Natural killer cell (primary cell): ENCODE measurements at regions not wholly inside any gene's neighbourhood (a gene's known extent, or its start where the extent isn't known, plus 50 kb on each side); places are given as distances from the start of the nearest gene placed in this dataset.

Source experiments
- ATAC-seq, 3 donors: fragments of 150-1000 bp in 2 of 3; fragments of 200-7000 bp in 1 of 3; cut with Tn5 transposase; 1 replicate in 1 of 3; 2 replicates in 2 of 3; pipeline ENCODE4 v1.10.0; 2021; ENCODE audit warnings: mild to moderate bottlenecking in 2 of 3, moderate library complexity in 2 of 3
- DNase-seq, 2 donors: peaks; one replicate each; pipeline versions ENCODE4 v3.0.0 to v3.0.0-alpha.2; 2013 to 2021; ENCODE audit warnings: mixed read lengths in 1 of 2
- H3K27ac ChIP-seq: one replicate; pipeline ENCODE4 v1.5.1; 2013; ENCODE audit warnings: mild to moderate bottlenecking, low read length
- H3K27me3 ChIP-seq: one replicate; pipeline ENCODE4 v1.6.1; 2013; ENCODE audit warnings: low read length; ENCODE audit not compliant: control insufficient read depth, insufficient read depth
- H3K36me3 ChIP-seq: one replicate; pipeline ENCODE4 v1.6.1; 2013; ENCODE audit warnings: low read length; ENCODE audit not compliant: control insufficient read depth, insufficient read depth
- H3K4me1 ChIP-seq: one replicate; pipeline ENCODE4 v1.6.1; 2013; ENCODE audit warnings: low read length; ENCODE audit not compliant: control insufficient read depth, insufficient read depth
- H3K4me3 ChIP-seq: one replicate; pipeline ENCODE4 v1.5.1; 2013; ENCODE audit warnings: low read length
- H3K9me3 ChIP-seq: one replicate; pipeline ENCODE4 v1.6.1; 2013; ENCODE audit warnings: low read length; ENCODE audit not compliant: control insufficient read depth, insufficient read depth
- H3K27ac Mint-ChIP-seq, 2 donors: one replicate each; pipeline ENCODE4 v1.8.0; 2022; ENCODE audit warnings: mild to moderate bottlenecking in 2 of 2, mixed read lengths in 2 of 2, moderate library complexity in 1 of 2
- H3K27me3 Mint-ChIP-seq, 2 donors: one replicate each; pipeline ENCODE4 v1.8.0; 2022; ENCODE audit warnings: low read depth in 2 of 2, mixed read lengths in 2 of 2
- H3K36me3 Mint-ChIP-seq: one replicate; pipeline ENCODE4 v1.8.0; 2022; ENCODE audit warnings: mixed read lengths
- H3K4me1 Mint-ChIP-seq, 2 donors: one replicate each; pipeline ENCODE4 v1.8.0; 2022; ENCODE audit warnings: mixed read lengths in 2 of 2
- H3K4me3 Mint-ChIP-seq: one replicate; pipeline ENCODE4 v1.8.0; 2022; ENCODE audit warnings: mild to moderate bottlenecking, moderate library complexity, mixed read lengths
- H3K9me3 Mint-ChIP-seq, 2 donors: one replicate each; pipeline ENCODE4 v1.8.0; 2022; ENCODE audit warnings: mixed read lengths in 2 of 2
- WGBS: methylation state at CpG from one replicate; pipeline ENCODE4 v1.1.7; 2013; ENCODE audit warnings: missing lambda C conversion rate; ENCODE audit not compliant: insufficient coverage; 5-methylcytosine and 5-hydroxymethylcytosine counted together
- intact Hi-C: fragments of 100-400 bp; cut with micrococcal nuclease; formaldehyde crosslinking; loops from one replicate; pipeline ENCODE4 v1.14.2; 2022
- TF ChIP-seq, protein P1 (sequence below): fragments of 200-600 bp; IDR thresholded peaks from one replicate; pipeline ENCODE4 v1.8.0; 2022; ENCODE audit warnings: antibody characterized with exemption

DNA sequence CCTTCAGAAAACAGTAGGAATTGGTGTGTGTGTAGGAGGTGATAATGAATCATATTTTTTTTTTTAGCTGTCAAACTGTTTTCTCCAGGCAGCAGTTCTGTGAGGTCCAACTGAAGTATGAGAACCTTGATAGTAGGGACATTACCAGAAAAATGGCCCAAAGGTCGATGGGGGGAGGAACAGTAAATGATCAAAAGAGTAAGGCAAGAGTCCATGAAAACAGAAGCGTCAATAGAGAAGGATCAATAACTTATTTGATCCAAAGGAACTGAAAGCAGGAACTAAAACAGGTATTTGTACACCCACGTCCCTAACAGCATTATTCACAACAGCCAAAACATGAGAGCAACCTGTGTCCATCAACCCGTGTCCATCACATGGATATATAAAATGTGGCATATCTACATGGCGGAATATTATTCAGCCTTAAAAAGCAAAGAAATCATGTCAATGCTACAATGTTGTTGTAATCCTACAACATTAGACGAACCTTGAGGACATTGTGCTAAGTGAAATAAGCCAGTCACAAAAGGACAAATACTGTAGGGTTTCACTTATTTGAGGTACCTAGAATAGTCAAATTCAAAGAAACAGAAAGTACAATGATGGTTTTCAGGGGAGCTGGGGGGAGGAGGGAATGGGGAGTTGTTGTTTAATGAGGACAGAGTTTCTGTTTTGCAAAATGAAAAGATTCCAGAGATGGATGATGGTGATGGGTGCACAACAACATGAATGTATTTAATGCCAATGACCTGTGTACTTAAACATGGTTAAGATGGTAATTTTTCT lies 214.0 kb upstream of the KLF14 start:
- no peak overlapping the region for H3K4me3 ChIP-seq
- peak overlapping the region; percentile 2 for H3K27ac ChIP-seq

DNA sequence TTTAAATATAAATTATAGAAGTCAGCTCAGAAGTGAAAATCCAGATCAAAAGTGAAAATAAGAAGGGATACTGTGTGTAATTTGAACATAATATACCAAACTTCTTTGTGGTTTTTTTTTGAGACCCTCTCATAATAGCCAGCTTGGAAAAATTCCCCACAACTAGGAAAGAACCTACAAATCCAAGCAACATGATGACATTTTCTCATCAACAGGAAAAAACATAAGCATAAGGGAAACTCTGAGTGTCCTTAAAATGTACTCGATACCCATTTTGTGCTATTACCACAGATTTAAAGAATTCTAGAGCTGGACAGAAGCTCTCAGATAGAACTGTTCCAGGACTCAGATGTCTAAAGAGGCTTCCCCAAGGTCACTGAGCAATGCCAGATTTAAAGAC lies 214.8 kb upstream of the KLF14 start:
- Mint-ChIP-seq H3K4me3 (no peak overlapping the region), H3K9me3 (no peaks in the 10 kb centered on the region), H3K36me3 (no peaks in the 10 kb centered on the region), H3K27me3 (no peaks in the 10 kb centered on the region), H3K27ac (no peak overlapping the region), H3K4me1 (peaks cover 28 to 30% of the 10 kb centered on the region in 2 donors)
- Histone ChIP-seq H3K27me3 (no peaks in the 10 kb centered on the region), H3K9me3 (no peaks in the 10 kb centered on the region), H3K4me3 (no peak overlapping the region), H3K4me1 (peaks cover 26% of the 10 kb centered on the region), H3K36me3 (peaks cover 9% of the 10 kb centered on the region), H3K27ac (no peak overlapping the region)
- WGBS, result 78% methylated on average over 1 of the region's 1 CpG
- TF ChIP-seq, protein P1, sequence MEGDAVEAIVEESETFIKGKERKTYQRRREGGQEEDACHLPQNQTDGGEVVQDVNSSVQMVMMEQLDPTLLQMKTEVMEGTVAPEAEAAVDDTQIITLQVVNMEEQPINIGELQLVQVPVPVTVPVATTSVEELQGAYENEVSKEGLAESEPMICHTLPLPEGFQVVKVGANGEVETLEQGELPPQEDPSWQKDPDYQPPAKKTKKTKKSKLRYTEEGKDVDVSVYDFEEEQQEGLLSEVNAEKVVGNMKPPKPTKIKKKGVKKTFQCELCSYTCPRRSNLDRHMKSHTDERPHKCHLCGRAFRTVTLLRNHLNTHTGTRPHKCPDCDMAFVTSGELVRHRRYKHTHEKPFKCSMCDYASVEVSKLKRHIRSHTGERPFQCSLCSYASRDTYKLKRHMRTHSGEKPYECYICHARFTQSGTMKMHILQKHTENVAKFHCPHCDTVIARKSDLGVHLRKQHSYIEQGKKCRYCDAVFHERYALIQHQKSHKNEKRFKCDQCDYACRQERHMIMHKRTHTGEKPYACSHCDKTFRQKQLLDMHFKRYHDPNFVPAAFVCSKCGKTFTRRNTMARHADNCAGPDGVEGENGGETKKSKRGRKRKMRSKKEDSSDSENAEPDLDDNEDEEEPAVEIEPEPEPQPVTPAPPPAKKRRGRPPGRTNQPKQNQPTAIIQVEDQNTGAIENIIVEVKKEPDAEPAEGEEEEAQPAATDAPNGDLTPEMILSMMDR, result no peak
- ATAC-seq (no peak), DNase-seq (no peak)
- intact Hi-C loops, result loop anchor here (10.0 kb wide), 1 partner anchor 54 kb away; no protein-coding TSS in a partner anchor

More for the DNA sequence above, 214.0 kb upstream of the KLF14 start:
- Mint-ChIP-seq H3K27ac (peak overlapping the region; percentile 12 to 52), H3K4me3 (no peak overlapping the region), H3K27me3 (no peaks in the 10 kb centered on the region), H3K36me3 (no peaks in the 10 kb centered on the region), H3K4me1 (peaks cover 36 to 37% of the 10 kb centered on the region in 2 donors), H3K9me3 (no peaks in the 10 kb centered on the region)
- intact Hi-C loops, result loop anchor here (10.0 kb wide), 1 partner anchor 53 kb away; no protein-coding TSS in a partner anchor
- Histone ChIP-seq H3K36me3 (peaks cover 9% of the 10 kb centered on the region), H3K4me1 (peaks cover 26% of the 10 kb centered on the region), H3K27me3 (no peaks in the 10 kb centered on the region), H3K9me3 (no peaks in the 10 kb centered on the region)
- WGBS, result 72% methylated on average over 6 of the region's 6 CpGs
- DNase-seq (peak in 1 of 2 donors; percentile 67), ATAC-seq (no peak)
- TF ChIP-seq, protein P1, result no peak

DNA sequence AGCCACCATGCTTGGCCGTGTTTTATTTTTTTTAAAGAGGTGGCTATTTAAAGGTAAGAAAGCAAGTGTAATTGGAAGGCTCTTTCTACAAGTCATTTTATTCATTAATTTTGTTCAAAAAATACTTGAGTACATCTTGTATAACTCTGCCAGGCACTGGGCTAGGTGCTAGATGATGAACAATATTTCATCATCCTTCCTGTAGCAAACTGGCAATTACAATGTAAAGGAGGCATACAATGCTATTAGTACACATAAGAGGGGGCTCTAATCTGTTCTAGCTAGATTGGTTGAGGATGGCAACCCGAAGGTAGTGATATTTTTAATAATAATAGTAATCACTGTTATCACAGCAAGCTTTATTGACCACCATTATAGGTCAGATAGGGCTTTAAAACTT lies 215.5 kb upstream of the KLF14 start:
- no peaks in the 10 kb centered on the region for H3K9me3 Mint-ChIP-seq
- H3K36me3 ChIP-seq, result peaks cover 9% of the 10 kb centered on the region
- ATAC-seq (no peak), DNase-seq (no peak)
- no peak overlapping the region for H3K4me3 Mint-ChIP-seq
- H3K4me1 ChIP-seq, result peaks cover 26% of the 10 kb centered on the region
- no peak overlapping the region for H3K27ac ChIP-seq
- H3K27me3 ChIP-seq, result no peaks in the 10 kb centered on the region
- no peaks in the 10 kb centered on the region for H3K27me3 Mint-ChIP-seq
- H3K4me1 Mint-ChIP-seq, result peaks cover 28 to 31% of the 10 kb centered on the region in 2 donors
- TF ChIP-seq, protein P1, result no peak
- H3K36me3 Mint-ChIP-seq, result no peaks in the 10 kb centered on the region
- no peak overlapping the region for H3K27ac Mint-ChIP-seq
- no peak overlapping the region for H3K4me3 ChIP-seq
- H3K9me3 ChIP-seq, result no peaks in the 10 kb centered on the region
- intact Hi-C loops, result loop anchor here (10.0 kb wide), 1 partner anchor 55 kb away; no protein-coding TSS in a partner anchor
- 67% methylated on average over 1 of the region's 2 CpGs for WGBS
